SK-N-SH (cell line): ENCODE measurements at regions not wholly inside any gene's neighbourhood (a gene's known extent, or its start where the extent isn't known, plus 50 kb on each side); places are given as distances from the start of the nearest gene placed in this dataset.

Source experiments
- CTCF ChIA-PET: fragments of 300-600, 350-600 bp; formaldehyde crosslinking; extraction: SDS; loops from one replicate; lab custom pipeline; 2021; lab: Yijun Ruan, JAX
- POLR2A ChIA-PET: fragments of 350-600 bp; sonication (Branson Sonifier 250); formaldehyde crosslinking; extraction: SDS; loops from one replicate; lab custom pipeline; 2020; ENCODE audit warnings: antibody characterized with exemption, inconsistent platforms; lab: Yijun Ruan, JAX
- DNase-seq: peaks from one replicate; pipeline ENCODE4 v3.0.0; 2012
- H2AFZ ChIP-seq: fragments of 200-600 bp; sonication (generic); 2 replicates; pipeline ENCODE4 v1.8.1; 2016; ENCODE audit warnings: antibody characterized with exemption, mild to moderate bottlenecking, low read depth
- H3F3A ChIP-seq: fragments of 200-600 bp; sonication (generic); replicated peaks from 2 replicates; pipeline ENCODE3; 2016; ENCODE audit warnings: antibody characterized with exemption, mild to moderate bottlenecking; ENCODE audit not compliant: insufficient read depth
- H3K27ac ChIP-seq, 2 experiments: fragments of 200-500 bp in 1 of 2; fragments of 200-600 bp in 1 of 2; sonication (Bioruptor generic) in 1 of 2; sonication (generic), shearing (Covaris generic) in 1 of 2; 2 replicates each; pipeline versions ENCODE4 v1.5.1 to v1.6.1; 2014 to 2016; ENCODE audit warnings: low read depth in 2 of 2, inconsistent platforms in 1 of 2, low read length in 1 of 2, mild to moderate bottlenecking in 1 of 2, mixed read lengths in 1 of 2
- H3K27me3 ChIP-seq: fragments of 200-600 bp; sonication (generic), shearing (Covaris generic); 2 replicates; pipeline ENCODE4 v1.6.1; 2016; ENCODE audit warnings: mixed run types; ENCODE audit not compliant: insufficient read depth
- H3K36me3 ChIP-seq, 2 experiments: fragments of 200-500 bp in 1 of 2; fragments of 200-600 bp in 1 of 2; sonication (Bioruptor generic) in 1 of 2; sonication (generic) in 1 of 2; replicated peaks in 1 of 2; 2 replicates each; pipeline versions ENCODE3 to v1.5.1; 2014 to 2016; ENCODE audit warnings: low read length in 1 of 2, mild to moderate bottlenecking in 1 of 2; ENCODE audit not compliant: insufficient read depth in 2 of 2, control insufficient read depth in 1 of 2
- H3K4me1 ChIP-seq, 2 experiments: fragments of 200-500 bp in 1 of 2; fragments of 200-600 bp in 1 of 2; sonication (Bioruptor generic) in 1 of 2; sonication (generic), shearing (Covaris generic) in 1 of 2; 2 replicates each; pipeline versions ENCODE4 v1.5.1 to v1.6.1; 2014 to 2016; ENCODE audit warnings: low read depth in 1 of 2, low read length in 1 of 2, mixed run types in 1 of 2; ENCODE audit not compliant: insufficient read depth in 2 of 2, control insufficient read depth in 1 of 2
- H3K4me2 ChIP-seq: fragments of 200-600 bp; sonication (generic), shearing (Covaris generic); 2 replicates; pipeline ENCODE4 v1.6.1; 2017; ENCODE audit warnings: mixed run types
- H3K4me3 ChIP-seq, 2 experiments: fragments of 200-500 bp in 1 of 2; fragments of 200-600 bp in 1 of 2; sonication (Bioruptor generic) in 1 of 2; sonication (generic), shearing (Covaris generic) in 1 of 2; 2 replicates each; pipeline versions ENCODE4 v1.5.1 to v1.8.1; 2014 to 2016; ENCODE audit warnings: low read depth in 2 of 2, inconsistent platforms in 1 of 2, low read length in 1 of 2, mild to moderate bottlenecking in 1 of 2, mixed read lengths in 1 of 2, moderate library complexity in 1 of 2
- H3K79me2 ChIP-seq: fragments of 200-600 bp; sonication (generic); 2 replicates; pipeline ENCODE4 v1.8.1; 2017; ENCODE audit warnings: mild to moderate bottlenecking; ENCODE audit not compliant: insufficient read depth
- H3K9ac ChIP-seq: fragments of 200-600 bp; sonication (generic); 2 replicates; pipeline ENCODE4 v1.6.1; 2017; ENCODE audit warnings: mixed run types
- H3K9me2 ChIP-seq: fragments of 200-600 bp; sonication (generic); 2 replicates; pipeline ENCODE4 v1.6.1; 2017; ENCODE audit warnings: mixed run types
- H3K9me3 ChIP-seq: fragments of 200-600 bp; sonication (generic); 2 replicates; pipeline ENCODE4 v1.6.1; 2017; ENCODE audit warnings: mixed run types, mild to moderate bottlenecking, moderate library complexity
- H4K20me1 ChIP-seq: fragments of 200-600 bp; sonication (generic); 2 replicates; pipeline ENCODE4 v1.6.1; 2017; ENCODE audit warnings: mild to moderate bottlenecking, mixed run types; ENCODE audit not compliant: insufficient read depth
- CHD2 ChIP-seq: fragments of 150-350 bp; IDR thresholded peaks from 2 replicates; pipeline ENCODE4 v1.6.1; 2018; ENCODE audit warnings: low read length; ENCODE audit not compliant: partially characterized antibody
- CTCF ChIP-seq: fragments of 200-600 bp; sonication (generic); IDR thresholded peaks from 2 replicates; pipeline ENCODE4 v1.6.1; 2017; ENCODE audit warnings: antibody characterized with exemption, mild to moderate bottlenecking, moderate library complexity
- FOSL2 ChIP-seq: IDR thresholded peaks from 2 replicates; pipeline ENCODE4 v1.4.0; 2012; ENCODE audit warnings: low read depth, mild to moderate bottlenecking, moderate library complexity, borderline replicate concordance
- FOXM1 ChIP-seq: IDR thresholded peaks from 2 replicates; pipeline ENCODE4 v1.4.0; 2012; ENCODE audit warnings: low read depth, mild to moderate bottlenecking
- GABPA ChIP-seq: IDR thresholded peaks from 2 replicates; pipeline ENCODE4 v1.4.0; 2012; ENCODE audit warnings: low read depth, mild to moderate bottlenecking
- GATA2 ChIP-seq: sonication (generic); formaldehyde crosslinking; IDR thresholded peaks from 2 replicates; pipeline ENCODE4 v1.5.0; 2020; ENCODE audit warnings: mild to moderate bottlenecking, missing genetic modification reagents
- IRF3 ChIP-seq: fragments of 150-350 bp; IDR thresholded peaks from 2 replicates; pipeline ENCODE4 v1.6.1; 2016; ENCODE audit warnings: mild to moderate bottlenecking, low read depth, low read length
- JUND ChIP-seq: IDR thresholded peaks from 2 replicates; pipeline ENCODE4 v1.4.0; 2012
- MAX ChIP-seq: IDR thresholded peaks from 2 replicates; pipeline ENCODE4 v1.4.0; 2012; ENCODE audit warnings: low read depth
- MEF2A ChIP-seq: IDR thresholded peaks from 2 replicates; pipeline ENCODE4 v1.4.0; 2012; ENCODE audit warnings: low read depth, borderline replicate concordance
- MXI1 ChIP-seq: IDR thresholded peaks from 2 replicates; pipeline ENCODE4 v1.6.1; 2012; ENCODE audit warnings: mild to moderate bottlenecking, low read depth, low read length, improper control_type of control experiment
- NFIC ChIP-seq: IDR thresholded peaks from 2 replicates; pipeline ENCODE4 v1.4.0; 2012; ENCODE audit warnings: borderline replicate concordance
- NRF1 ChIP-seq: IDR thresholded peaks from 2 replicates; pipeline ENCODE4 v1.6.1; 2012; ENCODE audit warnings: low read depth, mild to moderate bottlenecking, low read length
- RFX5 ChIP-seq: IDR thresholded peaks from 2 replicates; pipeline ENCODE4 v1.6.1; 2012; ENCODE audit warnings: mild to moderate bottlenecking, improper control_type of control experiment, low read length
- RXRA ChIP-seq: IDR thresholded peaks from 2 replicates; pipeline ENCODE4 v1.4.0; 2012; ENCODE audit warnings: low read depth, mild to moderate bottlenecking, borderline replicate concordance
- SMC3 ChIP-seq: IDR thresholded peaks from 2 replicates; pipeline ENCODE4 v1.6.1; 2012; ENCODE audit warnings: low read depth, low read length, improper control_type of control experiment
- TAF1 ChIP-seq: IDR thresholded peaks from 2 replicates; pipeline ENCODE4 v1.6.1; 2012; ENCODE audit warnings: low read depth, mild to moderate bottlenecking, low read length, moderate library complexity, borderline replicate concordance
- TCF12 ChIP-seq: IDR thresholded peaks from 2 replicates; pipeline ENCODE4 v1.4.0; 2012
- TEAD4 ChIP-seq: IDR thresholded peaks from 2 replicates; pipeline ENCODE4 v1.4.0; 2012; ENCODE audit warnings: mild to moderate bottlenecking, borderline replicate concordance; ENCODE audit not compliant: insufficient read depth
- USF2 ChIP-seq: fragments of 150-350 bp; IDR thresholded peaks from 2 replicates; pipeline ENCODE4 v1.6.1; 2017; ENCODE audit warnings: antibody characterized with exemption, low read length, low read depth, borderline replicate concordance
- WGBS: methylation state at CpG from one replicate; pipeline ENCODE4 v1.1.6; 2017; ENCODE audit warnings: low lambda C conversion rate; 5-methylcytosine and 5-hydroxymethylcytosine counted together

GRCh38 chr2:38474021-38474456 lies 97.0 kb upstream of the ATL2 start:
- Histone ChIP-seq H4K20me1 (no peaks in the 10 kb centered on the region), H3K27me3 (no peaks in the 10 kb centered on the region; the same call in 1 of the 2 replicates), H3K9ac (no peak overlapping the region), H3K4me3 (no peak overlapping the region), H3K79me2 (no peaks in the 10 kb centered on the region), H3K4me2 (no peak overlapping the region), H3K27ac (no peak overlapping the region), H3K4me1 (no peaks in the 10 kb centered on the region; a peak in 1 of 4 replicates), H3K9me3 (no peaks in the 10 kb centered on the region), H2AFZ (no peak overlapping the region), H3F3A (no peaks in the 10 kb centered on the region), H3K36me3 (no peaks in the 10 kb centered on the region), H3K9me2 (no peaks in the 10 kb centered on the region)
- ChIA-PET POLR2A (no interaction called here), CTCF (interaction anchor here (0.6 to 2.7 kb wide), 8 partner anchors 8 to 158 kb away, joined by 3 to 13 read pairs (median 4); partner anchors contain the start of gene ATL2)
- no peak for TF ChIP-seq RXRA
- no peak for TF ChIP-seq TCF12
- no peak for TF ChIP-seq RFX5
- no peak for TF ChIP-seq USF2
- TF ChIP-seq CHD2, result no peak
- TF ChIP-seq IRF3, result no peak
- TF ChIP-seq MAX, result no peak
- TF ChIP-seq TAF1, result no peak
- no peak for TF ChIP-seq NRF1
- no peak for TF ChIP-seq CTCF
- TF ChIP-seq JUND, result no peak
- no peak for TF ChIP-seq FOXM1
- TF ChIP-seq MEF2A, result no peak
- no peak for TF ChIP-seq GABPA
- TF ChIP-seq FOSL2, result no peak
- no peak for TF ChIP-seq MXI1
- no peak for TF ChIP-seq GATA2 (CRISPR knock-in tag)
- no peak for TF ChIP-seq NFIC
- TF ChIP-seq SMC3, result no peak
- TF ChIP-seq TEAD4, result no peak
- 79% methylated on average over 3 of the region's 3 CpGs for WGBS
- DNase-seq, result no peak
